K562 (cell line): ENCODE measurements at regions not wholly inside any gene's neighbourhood (a gene's known extent, or its start where the extent isn't known, plus 50 kb on each side); places are given as distances from the start of the nearest gene placed in this dataset.

ENCODE experiments used
- ATAC-seq: fragments of 200-7000 bp; cut with Tn5 transposase; 3 replicates; pipeline ENCODE4 v1.9.1; 2020; ENCODE audit warnings: moderate library complexity
- BruUV-seq: library from RNA; stranded (reverse); fragments of 400-500 nt; replicated peaks from 2 replicates; lab custom pipeline; 2021; lab: Mats Ljungman, UMichigan
- CTCF ChIA-PET: fragments of 300-600 bp; formaldehyde crosslinking; extraction: SDS; loops from one replicate; lab custom pipeline; 2021; ENCODE audit warnings: low intra/inter-chr PET ratio; lab: Yijun Ruan, JAX
- POLR2A ChIA-PET: fragments of 300-600, 350-650 bp; sonication (Branson Sonifier 250); formaldehyde crosslinking; extraction: SDS; loops from one replicate; lab custom pipeline; 2021; ENCODE audit warnings: antibody characterized with exemption, inconsistent platforms; lab: Yijun Ruan, JAX
- DNase-seq, 4 experiments: peaks; one replicate each; pipeline versions ENCODE4 v3.0.0 to v3.0.0-alpha.2; 2011 to 2018; ENCODE audit warnings: low spot score in 3 of 4, mixed read lengths in 3 of 4; ENCODE audit errors: extremely low read depth in 1 of 4
- FAIRE-seq: peaks from 2 replicates; lab custom pipeline; 2011; peaks lifted over from hg19 to GRCh38; lab: Jason Lieb, UNC
- H2AFZ ChIP-seq: 2 replicates; pipeline ENCODE4 v1.6.0; 2011; ENCODE audit warnings: low read depth, low read length, control low read depth, inconsistent platforms
- H3K27ac ChIP-seq: fragments of 200-600 bp; 3 replicates; pipeline ENCODE4 v1.8.0; 2011; ENCODE audit warnings: low read depth, mild to moderate bottlenecking, control low read depth, inconsistent platforms, low read length, moderate library complexity, mixed read lengths; ENCODE audit errors: extremely low read depth
- H3K27me3 ChIP-seq, 2 experiments: fragments of 300-600 bp in 1 of 2; 2 replicates in 1 of 2; 3 replicates in 1 of 2; pipeline versions ENCODE4 v1.6.0 to v1.8.0; 2011; ENCODE audit warnings: inconsistent platforms in 2 of 2, low read length in 2 of 2, mild to moderate bottlenecking in 1 of 2, mixed read lengths in 1 of 2, moderate library complexity in 1 of 2; ENCODE audit not compliant: control insufficient read depth in 2 of 2, insufficient read depth in 2 of 2
- H3K36me3 ChIP-seq: fragments of 300-600 bp; 3 replicates; pipeline ENCODE4 v1.8.0; 2011; ENCODE audit warnings: mild to moderate bottlenecking, low read length, inconsistent platforms; ENCODE audit not compliant: control insufficient read depth, insufficient read depth
- H3K4me1 ChIP-seq, 2 experiments: fragments of 200-600 bp in 1 of 2; replicated peaks in 1 of 2; 2 replicates in 1 of 2; 3 replicates in 1 of 2; pipeline versions ENCODE4 v1.5.1 to v1.8.0; 2011; ENCODE audit warnings: inconsistent platforms in 2 of 2, low read length in 2 of 2, mild to moderate bottlenecking in 1 of 2, mixed read lengths in 1 of 2, moderate library complexity in 1 of 2; ENCODE audit not compliant: control insufficient read depth in 2 of 2, insufficient read depth in 2 of 2
- H3K4me2 ChIP-seq: 2 replicates; pipeline ENCODE4 v1.6.1; 2011; ENCODE audit warnings: low read length, control low read depth, inconsistent platforms, mixed read lengths; ENCODE audit not compliant: insufficient read depth
- H3K4me3 ChIP-seq: fragments of 200-600 bp; sonication (generic), shearing (Covaris generic); 2 replicates; pipeline ENCODE4 v1.5.1; 2016; ENCODE audit warnings: control low read depth, inconsistent platforms
- H3K79me2 ChIP-seq: fragments of 200-600 bp; 3 replicates; pipeline ENCODE4 v1.8.0; 2011; ENCODE audit warnings: low read length, inconsistent platforms; ENCODE audit not compliant: control insufficient read depth, insufficient read depth
- H3K9ac ChIP-seq, 2 experiments: 2 replicates each; pipeline versions ENCODE4 v1.6.0 to v1.6.1; 2011; ENCODE audit warnings: low read depth in 2 of 2, low read length in 2 of 2, control low read depth in 1 of 2, inconsistent platforms in 1 of 2, mild to moderate bottlenecking in 1 of 2, mixed read lengths in 1 of 2; ENCODE audit not compliant: insufficient read depth in 1 of 2
- H3K9me1 ChIP-seq: one replicate; pipeline ENCODE4 v1.6.0; 2011; ENCODE audit warnings: inconsistent platforms, mild to moderate bottlenecking, low read length, moderate library complexity; ENCODE audit not compliant: control insufficient read depth, insufficient read depth
- H3K9me3 ChIP-seq: replicated peaks from 2 replicates; pipeline ENCODE4 v1.5.1; 2011; ENCODE audit warnings: low read depth, low read length, inconsistent platforms; ENCODE audit not compliant: control insufficient read depth, insufficient read depth
- H4K20me1 ChIP-seq: replicated peaks from 2 replicates; pipeline ENCODE4 v1.6.1; 2011; ENCODE audit warnings: low read length, inconsistent platforms, mixed read lengths; ENCODE audit not compliant: control insufficient read depth, insufficient read depth
- BCL6 ChIP-seq: fragments of 250-450 bp; sonication (Bioruptor Pico); IDR thresholded peaks from 2 replicates; pipeline ENCODE4 v1.4.0; 2020
- E2F5 ChIP-seq: sonication (generic); formaldehyde crosslinking; IDR thresholded peaks from 2 replicates; pipeline ENCODE4 v1.8.0; 2022; ENCODE audit warnings: mild to moderate bottlenecking, missing genetic modification reagents
- E2F8 ChIP-seq: fragments of 450-650 bp; IDR thresholded peaks from 2 replicates; pipeline ENCODE4 v1.7.1; 2018; ENCODE audit warnings: mild to moderate bottlenecking, low read depth; ENCODE audit not compliant: partially characterized antibody
- ELK1 ChIP-seq: sonication (generic); formaldehyde crosslinking; IDR thresholded peaks from 2 replicates; pipeline ENCODE4 v1.8.1; 2022; ENCODE audit warnings: missing genetic modification reagents
- LCOR ChIP-seq: sonication (generic); formaldehyde crosslinking; IDR thresholded peaks from 2 replicates; pipeline ENCODE4 v1.8.0; 2022; ENCODE audit warnings: mild to moderate bottlenecking, missing genetic modification reagents
- MAX ChIP-seq: sonication (generic); formaldehyde crosslinking; IDR thresholded peaks from 2 replicates; pipeline ENCODE4 v1.9.0; 2022; ENCODE audit warnings: mild to moderate bottlenecking, missing genetic modification reagents
- NR2C1 ChIP-seq, 2 experiments: fragments of 450-650 bp; IDR thresholded peaks; 2 replicates each; pipeline ENCODE4 v1.6.1; 2017; ENCODE audit warnings: mild to moderate bottlenecking in 2 of 2, antibody characterized with exemption in 1 of 2, inconsistent platforms in 1 of 2, missing compliant biosample characterization in 1 of 2, missing genetic modification characterization in 1 of 2
- SREBF1 ChIP-seq: fragments of 150-350 bp; IDR thresholded peaks from 2 replicates; pipeline ENCODE4 v1.6.1; 2014; ENCODE audit warnings: antibody characterized with exemption, low read depth, low read length, borderline replicate concordance
- YBX1 ChIP-seq: fragments of 450-650 bp; IDR thresholded peaks from 2 replicates; pipeline ENCODE4 v1.7.1; 2016; ENCODE audit warnings: mild to moderate bottlenecking
- ZBED1 ChIP-seq: IDR thresholded peaks from 2 replicates; pipeline ENCODE4 v1.6.1; 2014
- ZKSCAN8 ChIP-seq: fragments of 200-800 bp; sonication (Bioruptor generic); IDR thresholded peaks from 2 replicates; pipeline ENCODE4 v1.6.1; 2016; ENCODE audit warnings: missing genetic modification characterization, missing compliant biosample characterization
- ZNF184 ChIP-seq: sonication (generic); formaldehyde crosslinking; IDR thresholded peaks from 2 replicates; pipeline ENCODE4 v1.5.0; 2020; ENCODE audit warnings: missing genetic modification reagents
- WGBS: fragments of 100-300 bp; shearing (Covaris generic); methylation state at CpG from one replicate; pipeline ENCODE4 v1.1.6; 2016; ENCODE audit warnings: low coverage, mixed read lengths; ENCODE audit not compliant: insufficient coverage; ENCODE audit errors: missing lambda C conversion rate; 5-methylcytosine and 5-hydroxymethylcytosine counted together
- in situ Hi-C: fragments of 300-500 bp; cut with MboI; formaldehyde crosslinking; loops from 4 replicates; pipeline ENCODE4 v1.15.0; 2018; ENCODE audit warnings: inconsistent platforms, mixed read lengths
- intact Hi-C: fragments of 100-400 bp; cut with micrococcal nuclease; formaldehyde crosslinking; loops from 2 replicates; pipeline ENCODE4 v1.14.2; 2022

GRCh38 chr4:189547559-189547958 lies 393.1 kb upstream of the FRG1 start:
- Histone ChIP-seq H3K27ac (no peak overlapping the region), H3K4me3 (no peak overlapping the region), H3K27me3 (no peaks in the 10 kb centered on the region), H3K9me3 (no peaks in the 10 kb centered on the region), H3K79me2 (no peaks in the 10 kb centered on the region), H3K9ac (no peak overlapping the region), H2AFZ (no peak overlapping the region), H3K9me1 (no peaks in the 10 kb centered on the region), H3K36me3 (no peaks in the 10 kb centered on the region), H3K4me1 (no peaks in the 10 kb centered on the region), H3K4me2 (no peak overlapping the region), H4K20me1 (no peaks in the 10 kb centered on the region)
- BruUV-seq = no TSS peak
- TF ChIP-seq ELK1 (CRISPR knock-in tag) = no peak
- TF ChIP-seq LCOR (CRISPR knock-in tag) = no peak
- TF ChIP-seq ZKSCAN8 (CRISPR knock-in tag) = no peak
- TF ChIP-seq E2F8 = no peak
- no peak for TF ChIP-seq ZNF184 (CRISPR knock-in tag)
- TF ChIP-seq SREBF1 = no peak
- no peak for TF ChIP-seq BCL6
- no peak for TF ChIP-seq E2F5 (CRISPR knock-in tag)
- no peak for TF ChIP-seq ZBED1
- no peak for TF ChIP-seq MAX
- TF ChIP-seq NR2C1 (IDR thresholded peaks at IDR 0.05) = no peak
- no peak for TF ChIP-seq NR2C1 (tag; IDR thresholded peaks at IDR 0.05)
- TF ChIP-seq YBX1 = no peak
- no peak for FAIRE-seq
- ChIA-PET POLR2A (no interaction called here), CTCF (no interaction called here)
- intact Hi-C loops (no loop called here), in situ Hi-C loops (no loop called here)
- no peak for ATAC-seq
- DNase-seq = no peak
- WGBS = 0% methylated on average over 7 of the region's 7 CpGs
